ENCODE measurements at regions not wholly inside any gene's neighbourhood (a gene's known extent, or its start where the extent isn't known, plus 50 kb on each side); places are given as distances from the start of the nearest gene placed in this dataset.
"Not testable (repeated sequence)": the region's sequence is repeated elsewhere in the genome, so short reads cannot be mapped to it uniquely, and the experiment has no call there.

GRCh38 chr11:38131535-38131934, 1533.5 kb upstream of the RAG2 start:
- H3K27me3 Mint-ChIP-seq, result no peaks in the 10 kb centered on the region
- intact Hi-C loops (cut with micrococcal nuclease), result no loop called here
- no peaks in the 10 kb centered on the region for H3K4me1 Mint-ChIP-seq (ENCODE audit: low read depth)
- H3K4me3 Mint-ChIP-seq, result no peak overlapping the region
- no peak overlapping the region for H3K27ac Mint-ChIP-seq
- no peaks in the 10 kb centered on the region for H3K9me3 Mint-ChIP-seq
- no peaks in the 10 kb centered on the region for H3K36me3 Mint-ChIP-seq (ENCODE audit: low read depth)

- H3K4me3 Mint-ChIP-seq, result no peak overlapping the region
- no peak overlapping the region for H3K27ac Mint-ChIP-seq
- H3K9me3 Mint-ChIP-seq, result no peaks in the 10 kb centered on the region
- no peaks in the 10 kb centered on the region for H3K36me3 Mint-ChIP-seq (ENCODE audit: low read depth)
- H3K27me3 Mint-ChIP-seq, result no peaks in the 10 kb centered on the region
- intact Hi-C loops (cut with micrococcal nuclease), result no loop called here
- no peaks in the 10 kb centered on the region for H3K4me1 Mint-ChIP-seq (ENCODE audit: low read depth)
Measured at GRCh38 chr11:38130976-38131375, 1532.9 kb upstream of the RAG2 start.

DNA sequence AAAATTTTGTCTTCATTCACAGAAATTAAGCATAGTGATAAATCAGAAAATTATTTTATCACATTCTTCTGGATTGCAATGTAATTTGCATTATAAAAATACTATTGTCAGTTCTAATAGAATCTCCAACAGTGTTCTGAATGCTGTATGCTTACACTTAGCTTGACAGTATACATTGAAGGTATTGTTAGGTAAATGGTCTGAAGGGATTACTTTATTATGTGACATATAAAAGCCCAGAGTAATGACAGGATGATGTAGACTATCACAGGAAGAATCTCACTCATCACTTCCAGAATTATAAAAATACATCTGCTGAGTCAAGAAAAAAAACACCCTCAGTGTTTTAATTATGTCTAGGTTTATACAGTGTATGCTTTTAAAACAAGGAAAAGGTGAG, 1532.5 kb upstream of the RAG2 start:
- Mint-ChIP-seq H3K9me3 (no peaks in the 10 kb centered on the region), H3K27me3 (no peaks in the 10 kb centered on the region), H3K27ac (no peak overlapping the region), H3K4me1 (ENCODE audit: low read depth) (no peaks in the 10 kb centered on the region), H3K36me3 (ENCODE audit: low read depth) (no peaks in the 10 kb centered on the region), H3K4me3 (no peak overlapping the region)
- intact Hi-C loops (cut with micrococcal nuclease), result no loop called here

DNA sequence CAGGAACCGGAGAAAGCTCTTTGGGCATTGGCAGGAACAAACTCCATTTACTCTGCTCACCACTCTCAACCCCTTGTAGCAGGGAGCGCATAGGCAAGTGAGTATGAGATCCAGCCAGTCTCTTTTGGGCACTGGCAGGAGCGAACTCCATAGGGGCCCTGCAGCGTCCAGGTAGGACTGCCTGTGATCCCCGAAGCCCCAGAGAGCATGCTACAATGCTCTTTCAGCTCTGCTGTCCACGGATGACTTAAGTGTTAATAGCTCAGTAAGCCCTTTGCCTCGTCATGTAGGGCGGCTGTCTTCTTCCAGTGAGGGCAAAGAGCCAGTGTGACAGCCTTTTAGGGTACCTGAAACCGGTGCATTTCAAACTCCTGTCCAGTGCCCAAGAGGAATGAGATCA, 1525.6 kb upstream of the RAG2 start:
- Mint-ChIP-seq H3K27me3 (no peaks in the 10 kb centered on the region), H3K27ac (no peak overlapping the region), H3K36me3 (ENCODE audit: low read depth) (no peaks in the 10 kb centered on the region), H3K4me1 (ENCODE audit: low read depth) (no peaks in the 10 kb centered on the region), H3K4me3 (no peak overlapping the region), H3K9me3 (no peaks in the 10 kb centered on the region)
- intact Hi-C loops (cut with micrococcal nuclease), result no loop called here

DNA sequence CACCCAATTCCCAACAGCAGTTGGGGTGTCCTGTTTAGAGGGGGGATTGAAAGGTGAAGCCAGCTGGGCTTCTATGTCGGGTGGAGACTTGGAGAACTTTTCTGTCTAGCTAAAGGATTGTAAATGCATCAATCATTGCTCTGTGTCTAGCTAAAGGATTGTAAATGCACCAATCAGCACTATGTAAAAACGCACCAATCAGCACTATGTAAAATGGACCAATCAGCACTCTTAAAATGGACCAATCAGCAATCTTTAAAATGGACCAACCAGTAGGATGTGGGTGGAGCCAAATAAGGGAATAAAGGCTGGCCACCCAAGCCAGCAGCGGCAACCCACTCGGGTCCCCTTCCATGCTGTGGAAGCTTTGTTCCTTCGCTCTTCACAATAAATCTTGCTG, 1518.6 kb upstream of the RAG2 start:
- H3K27me3 Mint-ChIP-seq; H3K36me3 Mint-ChIP-seq (ENCODE audit: low read depth); intact Hi-C loops (cut with micrococcal nuclease); H3K27ac Mint-ChIP-seq; H3K4me3 Mint-ChIP-seq; H3K4me1 Mint-ChIP-seq (ENCODE audit: low read depth): not testable (repeated sequence)
- H3K9me3 Mint-ChIP-seq, result peaks cover 57% of the 10 kb centered on the region

DNA sequence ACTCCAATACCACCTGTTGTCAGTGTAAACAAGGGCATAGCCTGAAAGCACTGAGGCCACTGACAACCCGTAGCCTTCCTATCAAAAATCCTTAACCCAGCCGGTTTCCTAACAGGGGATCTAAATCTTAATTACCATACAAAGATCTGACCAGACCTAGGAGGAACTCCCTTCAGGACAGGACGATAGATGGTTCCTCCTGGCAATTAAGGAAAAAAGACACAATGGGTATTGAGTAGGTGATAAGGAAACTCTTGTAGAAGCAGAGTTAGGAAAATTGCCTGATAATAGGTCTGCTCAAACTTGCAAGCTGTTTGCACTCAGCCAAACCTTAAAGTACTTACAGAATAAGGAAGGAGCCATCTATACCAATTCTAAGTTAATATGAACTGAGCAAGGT, 1517.3 kb upstream of the RAG2 start:
- H3K36me3 Mint-ChIP-seq (ENCODE audit: low read depth); H3K27me3 Mint-ChIP-seq; intact Hi-C loops (cut with micrococcal nuclease); H3K4me1 Mint-ChIP-seq (ENCODE audit: low read depth); H3K4me3 Mint-ChIP-seq; H3K27ac Mint-ChIP-seq: not testable (repeated sequence)
- H3K9me3 Mint-ChIP-seq, result peaks cover 60% of the 10 kb centered on the region

- Mint-ChIP-seq H3K36me3 (ENCODE audit: low read depth) (no peaks in the 10 kb centered on the region), H3K27me3 (no peaks in the 10 kb centered on the region), H3K4me3 (no peak overlapping the region), H3K4me1 (ENCODE audit: low read depth) (no peaks in the 10 kb centered on the region), H3K27ac (no peak overlapping the region), H3K9me3 (peaks cover 23% of the 10 kb centered on the region)
- intact Hi-C loops (cut with micrococcal nuclease), result no loop called here
Measured at GRCh38 chr11:38100836-38101462, 1502.9 kb upstream of the RAG2 start.

DNA sequence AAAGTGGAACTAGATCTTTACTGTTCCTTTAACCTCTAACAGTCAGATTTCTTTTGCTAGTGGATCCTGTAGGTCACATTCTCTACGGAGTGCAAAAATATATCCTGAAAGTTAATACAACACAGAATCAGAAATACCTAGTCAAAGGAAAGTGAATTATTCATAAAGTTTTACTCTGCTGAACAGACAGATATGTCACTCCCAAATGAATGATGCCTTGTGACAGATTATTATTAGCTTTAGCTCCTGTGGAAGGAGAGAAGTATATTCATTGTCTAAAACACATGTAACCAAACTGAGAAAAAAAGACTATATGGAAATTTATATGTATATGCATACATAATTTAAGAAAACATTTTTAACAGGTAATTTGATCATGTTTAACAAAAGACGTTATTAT, 1497.2 kb upstream of the RAG2 start:
- intact Hi-C loops (cut with micrococcal nuclease), result no loop called here
- no peaks in the 10 kb centered on the region for H3K27me3 Mint-ChIP-seq

GRCh38 chr11:38089726-38090125, 1491.7 kb upstream of the RAG2 start:
- no peaks in the 10 kb centered on the region for H3K4me1 Mint-ChIP-seq (ENCODE audit: low read depth)
- no peak overlapping the region for H3K27ac Mint-ChIP-seq
- no peaks in the 10 kb centered on the region for H3K27me3 Mint-ChIP-seq
- no peaks in the 10 kb centered on the region for H3K36me3 Mint-ChIP-seq (ENCODE audit: low read depth)
- intact Hi-C loops (cut with micrococcal nuclease), result no loop called here
- peaks cover 23% of the 10 kb centered on the region for H3K9me3 Mint-ChIP-seq
- H3K4me3 Mint-ChIP-seq, result no peak overlapping the region

More for the DNA sequence above, 1497.2 kb upstream of the RAG2 start:
- H3K9me3 Mint-ChIP-seq, result peaks cover 35% of the 10 kb centered on the region
- H3K27ac Mint-ChIP-seq, result no peak overlapping the region
- no peaks in the 10 kb centered on the region for H3K4me1 Mint-ChIP-seq (ENCODE audit: low read depth)
- H3K4me3 Mint-ChIP-seq, result no peak overlapping the region
- no peaks in the 10 kb centered on the region for H3K36me3 Mint-ChIP-seq (ENCODE audit: low read depth)

- intact Hi-C loops (cut with micrococcal nuclease), result no loop called here
- Mint-ChIP-seq H3K4me1 (ENCODE audit: low read depth) (no peaks in the 10 kb centered on the region), H3K4me3 (no peak overlapping the region), H3K9me3 (peaks cover 22% of the 10 kb centered on the region), H3K36me3 (ENCODE audit: low read depth) (no peaks in the 10 kb centered on the region), H3K27ac (no peak overlapping the region), H3K27me3 (no peaks in the 10 kb centered on the region)
Measured at GRCh38 chr11:38060920-38061319, 1462.9 kb upstream of the RAG2 start.

- peaks cover 18% of the 10 kb centered on the region for H3K9me3 Mint-ChIP-seq
- intact Hi-C loops (cut with micrococcal nuclease), result no loop called here
- H3K27ac Mint-ChIP-seq, result no peak overlapping the region
- no peak overlapping the region for H3K4me3 Mint-ChIP-seq
- no peaks in the 10 kb centered on the region for H3K36me3 Mint-ChIP-seq (ENCODE audit: low read depth)
- no peaks in the 10 kb centered on the region for H3K27me3 Mint-ChIP-seq
- no peaks in the 10 kb centered on the region for H3K4me1 Mint-ChIP-seq (ENCODE audit: low read depth)
Measured at GRCh38 chr11:38060136-38060535, 1462.1 kb upstream of the RAG2 start.

- no peaks in the 10 kb centered on the region for H3K4me1 Mint-ChIP-seq (ENCODE audit: low read depth)
- no peaks in the 10 kb centered on the region for H3K9me3 Mint-ChIP-seq
- no peak overlapping the region for H3K4me3 Mint-ChIP-seq
- no peaks in the 10 kb centered on the region for H3K27me3 Mint-ChIP-seq
- intact Hi-C loops (cut with micrococcal nuclease), result no loop called here
- H3K36me3 Mint-ChIP-seq (ENCODE audit: low read depth), result no peaks in the 10 kb centered on the region
- H3K27ac Mint-ChIP-seq, result no peak overlapping the region
Measured at GRCh38 chr11:38046571-38047135, 1448.6 kb upstream of the RAG2 start.

DNA sequence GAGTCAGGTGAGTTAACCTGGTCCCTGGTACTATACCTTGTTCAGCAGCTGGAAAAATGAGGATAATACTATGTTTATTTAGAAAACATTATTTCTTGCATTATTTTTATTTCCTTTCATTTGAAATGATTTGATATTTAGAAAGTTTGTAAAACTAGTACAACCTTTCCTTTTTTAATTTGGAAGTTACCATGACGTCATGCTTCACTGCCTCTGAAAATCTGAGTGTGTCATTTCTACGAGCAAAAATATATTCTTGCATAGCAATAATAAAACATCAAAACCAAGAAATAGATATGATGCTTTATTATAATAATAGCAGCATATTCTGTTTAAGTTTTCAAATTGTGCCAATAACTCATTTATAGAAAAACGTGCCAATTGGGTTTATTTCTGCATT, 1445.0 kb upstream of the RAG2 start:
- Mint-ChIP-seq H3K9me3 (no peaks in the 10 kb centered on the region), H3K4me3 (no peak overlapping the region), H3K27ac (no peak overlapping the region), H3K27me3 (no peaks in the 10 kb centered on the region), H3K36me3 (ENCODE audit: low read depth) (no peaks in the 10 kb centered on the region), H3K4me1 (ENCODE audit: low read depth) (no peaks in the 10 kb centered on the region)
- intact Hi-C loops (cut with micrococcal nuclease), result no loop called here

GRCh38 chr11:38038777-38039176, 1440.7 kb upstream of the RAG2 start:
- Mint-ChIP-seq H3K36me3 (ENCODE audit: low read depth) (no peaks in the 10 kb centered on the region), H3K4me1 (ENCODE audit: low read depth) (no peaks in the 10 kb centered on the region), H3K27ac (no peak overlapping the region), H3K9me3 (peaks cover 19% of the 10 kb centered on the region), H3K4me3 (no peak overlapping the region), H3K27me3 (no peaks in the 10 kb centered on the region)
- intact Hi-C loops (cut with micrococcal nuclease), result no loop called here

GRCh38 chr11:38019072-38019775, 1421.2 kb upstream of the RAG2 start:
- intact Hi-C loops (cut with micrococcal nuclease), result no loop called here
- Mint-ChIP-seq H3K4me1 (ENCODE audit: low read depth) (no peaks in the 10 kb centered on the region), H3K27ac (no peak overlapping the region), H3K4me3 (no peak overlapping the region), H3K27me3 (no peaks in the 10 kb centered on the region), H3K36me3 (ENCODE audit: low read depth) (no peaks in the 10 kb centered on the region), H3K9me3 (peaks cover 59% of the 10 kb centered on the region)

Data from dendritic cell treated with granulocyte-macrophage colony-stimulating factor and Interleukin-4, amounts not matched to agents 40 ng/mL and 50 ng/mL, for 4 days (primary cell).